ENCODE measurements at regions not wholly inside any gene's neighbourhood (a gene's known extent, or its start where the extent isn't known, plus 50 kb on each side); places are given as distances from the start of the nearest gene placed in this dataset.
"Not testable (repeated sequence)": the region's sequence is repeated elsewhere in the genome, so short reads cannot be mapped to it uniquely, and the experiment has no call there.

GRCh38 chr5:9820691-9821449 lies 190.7 kb upstream of the TAS2R1 start:
- ATAC-seq = no peak
- Mint-ChIP-seq H3K4me3 (no peak overlapping the region), H3K27me3 (ENCODE audit: low read depth) (no peaks in the 10 kb centered on the region), H3K27ac (no peak overlapping the region), H3K9me3 (ENCODE audit: insufficient read depth) (no peaks in the 10 kb centered on the region), H3K4me1 (ENCODE audit: low read depth) (no peaks in the 10 kb centered on the region), H3K36me3 (ENCODE audit: low read depth) (no peaks in the 10 kb centered on the region)
- ChIA-PET CTCF (no interaction called here), POLR2A (no interaction called here)
- no peak for DNase-seq

GRCh38 chr5:9818340-9818845 lies 188.2 kb upstream of the TAS2R1 start:
- POLR2A ChIA-PET = no interaction called here
- CTCF ChIA-PET = no interaction called here

GRCh38 chr5:9817819-9818218 lies 187.7 kb upstream of the TAS2R1 start:
- no peak for ATAC-seq
- Mint-ChIP-seq H3K27ac (no peak overlapping the region), H3K27me3 (ENCODE audit: low read depth) (no peaks in the 10 kb centered on the region), H3K4me3 (no peak overlapping the region), H3K9me3 (ENCODE audit: insufficient read depth) (no peaks in the 10 kb centered on the region), H3K4me1 (ENCODE audit: low read depth) (no peaks in the 10 kb centered on the region), H3K36me3 (ENCODE audit: low read depth) (no peaks in the 10 kb centered on the region)
- POLR2A ChIA-PET = no interaction called here
- no peak for DNase-seq
- CTCF ChIA-PET = no interaction called here

More at GRCh38 chr5:9818340-9818845, 188.2 kb upstream of the TAS2R1 start:
- Mint-ChIP-seq H3K4me3 (no peak overlapping the region), H3K27me3 (ENCODE audit: low read depth) (no peaks in the 10 kb centered on the region), H3K9me3 (ENCODE audit: insufficient read depth) (no peaks in the 10 kb centered on the region), H3K36me3 (ENCODE audit: low read depth) (no peaks in the 10 kb centered on the region), H3K4me1 (ENCODE audit: low read depth) (no peaks in the 10 kb centered on the region), H3K27ac (no peak overlapping the region)
- DNase-seq (no peak), ATAC-seq (no peak)

- DNase-seq (no peak), ATAC-seq (no peak)
- no peak overlapping the region for H3K27ac Mint-ChIP-seq
- H3K4me1 Mint-ChIP-seq (ENCODE audit: low read depth) = no peaks in the 10 kb centered on the region
- POLR2A ChIA-PET = no interaction called here
- H3K27me3 Mint-ChIP-seq (ENCODE audit: low read depth) = no peaks in the 10 kb centered on the region
- no peaks in the 10 kb centered on the region for H3K9me3 Mint-ChIP-seq (ENCODE audit: insufficient read depth)
- H3K4me3 Mint-ChIP-seq = no peak overlapping the region
- no peaks in the 10 kb centered on the region for H3K36me3 Mint-ChIP-seq (ENCODE audit: low read depth)
- CTCF ChIA-PET = no interaction called here
These were observed 184.9 kb upstream of the TAS2R1 start for GRCh38 chr5:9815051-9815450.

GRCh38 chr5:9813305-9813704 lies 183.2 kb upstream of the TAS2R1 start:
- DNase-seq (no peak), ATAC-seq (no peak)
- H3K4me1 Mint-ChIP-seq (ENCODE audit: low read depth) = no peaks in the 10 kb centered on the region
- no peak overlapping the region for H3K4me3 Mint-ChIP-seq
- no peaks in the 10 kb centered on the region for H3K27me3 Mint-ChIP-seq (ENCODE audit: low read depth)
- H3K27ac Mint-ChIP-seq = no peak overlapping the region
- H3K36me3 Mint-ChIP-seq (ENCODE audit: low read depth) = no peaks in the 10 kb centered on the region
- no peaks in the 10 kb centered on the region for H3K9me3 Mint-ChIP-seq (ENCODE audit: insufficient read depth)
- POLR2A ChIA-PET = no interaction called here
- CTCF ChIA-PET = no interaction called here

GRCh38 chr5:9807366-9807765 lies 177.2 kb upstream of the TAS2R1 start:
- H3K4me1 Mint-ChIP-seq (ENCODE audit: low read depth); H3K9me3 Mint-ChIP-seq (ENCODE audit: insufficient read depth); H3K36me3 Mint-ChIP-seq (ENCODE audit: low read depth); DNase-seq; H3K4me3 Mint-ChIP-seq; POLR2A ChIA-PET; CTCF ChIA-PET; H3K27ac Mint-ChIP-seq; ATAC-seq; H3K27me3 Mint-ChIP-seq (ENCODE audit: low read depth): not testable (repeated sequence)

GRCh38 chr5:9801908-9802307 lies 171.8 kb upstream of the TAS2R1 start:
- DNase-seq = no peak
- peaks cover 6% of the 10 kb centered on the region for H3K9me3 Mint-ChIP-seq (ENCODE audit: insufficient read depth)
- no peak overlapping the region for H3K4me3 Mint-ChIP-seq
- H3K27ac Mint-ChIP-seq = no peak overlapping the region
- CTCF ChIA-PET = no interaction called here
- ATAC-seq = no peak
- no peaks in the 10 kb centered on the region for H3K4me1 Mint-ChIP-seq (ENCODE audit: low read depth)
- POLR2A ChIA-PET = no interaction called here
- no peaks in the 10 kb centered on the region for H3K36me3 Mint-ChIP-seq (ENCODE audit: low read depth)
- H3K27me3 Mint-ChIP-seq (ENCODE audit: low read depth) = no peaks in the 10 kb centered on the region

- no peak overlapping the region for H3K27ac Mint-ChIP-seq
These were observed 169.5 kb upstream of the TAS2R1 start for GRCh38 chr5:9799606-9800005.

GRCh38 chr5:9790276-9790675 lies 160.1 kb upstream of the TAS2R1 start:
- no peaks in the 10 kb centered on the region for H3K27me3 Mint-ChIP-seq (ENCODE audit: low read depth)
- H3K27ac Mint-ChIP-seq = no peak overlapping the region
- no peaks in the 10 kb centered on the region for H3K4me1 Mint-ChIP-seq (ENCODE audit: low read depth)
- no peaks in the 10 kb centered on the region for H3K9me3 Mint-ChIP-seq (ENCODE audit: insufficient read depth)
- CTCF ChIA-PET = no interaction called here
- no peak for ATAC-seq
- POLR2A ChIA-PET = no interaction called here
- no peaks in the 10 kb centered on the region for H3K36me3 Mint-ChIP-seq (ENCODE audit: low read depth)
- H3K4me3 Mint-ChIP-seq = no peak overlapping the region
- no peak for DNase-seq

More at GRCh38 chr5:9799606-9800005, 169.5 kb upstream of the TAS2R1 start:
- Mint-ChIP-seq H3K27me3 (ENCODE audit: low read depth) (no peaks in the 10 kb centered on the region), H3K9me3 (ENCODE audit: insufficient read depth) (peaks cover 6% of the 10 kb centered on the region), H3K36me3 (ENCODE audit: low read depth) (no peaks in the 10 kb centered on the region), H3K4me1 (ENCODE audit: low read depth) (no peaks in the 10 kb centered on the region), H3K4me3 (no peak overlapping the region)
- no peak for DNase-seq
- ChIA-PET POLR2A (no interaction called here), CTCF (no interaction called here)
- ATAC-seq = no peak

- H3K36me3 Mint-ChIP-seq (ENCODE audit: low read depth) = no peaks in the 10 kb centered on the region
- no peaks in the 10 kb centered on the region for H3K9me3 Mint-ChIP-seq (ENCODE audit: insufficient read depth)
- no peaks in the 10 kb centered on the region for H3K27me3 Mint-ChIP-seq (ENCODE audit: low read depth)
- no peak for DNase-seq
- no peak overlapping the region for H3K4me3 Mint-ChIP-seq
- H3K4me1 Mint-ChIP-seq (ENCODE audit: low read depth) = no peaks in the 10 kb centered on the region
- ATAC-seq = no peak
- ChIA-PET CTCF (no interaction called here), POLR2A (no interaction called here)
- no peak overlapping the region for H3K27ac Mint-ChIP-seq
These were observed 159.6 kb upstream of the TAS2R1 start for GRCh38 chr5:9789777-9790176.

GRCh38 chr5:9787861-9788600 lies 157.9 kb upstream of the TAS2R1 start:
- Mint-ChIP-seq H3K4me1 (ENCODE audit: low read depth) (no peaks in the 10 kb centered on the region), H3K27me3 (ENCODE audit: low read depth) (no peaks in the 10 kb centered on the region), H3K27ac (no peak overlapping the region), H3K4me3 (no peak overlapping the region), H3K9me3 (ENCODE audit: insufficient read depth) (no peaks in the 10 kb centered on the region), H3K36me3 (ENCODE audit: low read depth) (no peaks in the 10 kb centered on the region)
- DNase-seq = no peak
- ATAC-seq = no peak
- ChIA-PET CTCF (no interaction called here), POLR2A (no interaction called here)

GRCh38 chr5:9786380-9787360 lies 156.5 kb upstream of the TAS2R1 start:
- POLR2A ChIA-PET = no interaction called here
- Mint-ChIP-seq H3K36me3 (ENCODE audit: low read depth) (no peaks in the 10 kb centered on the region), H3K27ac (no peak overlapping the region), H3K9me3 (ENCODE audit: insufficient read depth) (no peaks in the 10 kb centered on the region), H3K27me3 (ENCODE audit: low read depth) (no peaks in the 10 kb centered on the region), H3K4me1 (ENCODE audit: low read depth) (no peaks in the 10 kb centered on the region), H3K4me3 (no peak overlapping the region)
- no peak for DNase-seq
- CTCF ChIA-PET = no interaction called here
- no peak for ATAC-seq
